AG10803 (cell line): ENCODE measurements at regions not wholly inside any gene's neighbourhood (a gene's known extent, or its start where the extent isn't known, plus 50 kb on each side); places are given as distances from the start of the nearest gene placed in this dataset.

Experiments used
- DNase-seq: peaks from one replicate; pipeline ENCODE4 v3.0.0; 2010; ENCODE audit warnings: low read depth
- H3K4me3 ChIP-seq: 2 replicates; pipeline ENCODE4 v1.5.1; 2011; ENCODE audit warnings: mild to moderate bottlenecking, low read length, control low read depth
- TF ChIP-seq, protein P1 (sequence below): conservative IDR thresholded peaks from 2 replicates; pipeline ENCODE4 v1.5.1; 2011; ENCODE audit warnings: mild to moderate bottlenecking, low read length, control low read depth, inconsistent platforms

- DNase-seq = no peak
- H3K4me3 ChIP-seq = no peak overlapping the region
- TF ChIP-seq, protein P1, sequence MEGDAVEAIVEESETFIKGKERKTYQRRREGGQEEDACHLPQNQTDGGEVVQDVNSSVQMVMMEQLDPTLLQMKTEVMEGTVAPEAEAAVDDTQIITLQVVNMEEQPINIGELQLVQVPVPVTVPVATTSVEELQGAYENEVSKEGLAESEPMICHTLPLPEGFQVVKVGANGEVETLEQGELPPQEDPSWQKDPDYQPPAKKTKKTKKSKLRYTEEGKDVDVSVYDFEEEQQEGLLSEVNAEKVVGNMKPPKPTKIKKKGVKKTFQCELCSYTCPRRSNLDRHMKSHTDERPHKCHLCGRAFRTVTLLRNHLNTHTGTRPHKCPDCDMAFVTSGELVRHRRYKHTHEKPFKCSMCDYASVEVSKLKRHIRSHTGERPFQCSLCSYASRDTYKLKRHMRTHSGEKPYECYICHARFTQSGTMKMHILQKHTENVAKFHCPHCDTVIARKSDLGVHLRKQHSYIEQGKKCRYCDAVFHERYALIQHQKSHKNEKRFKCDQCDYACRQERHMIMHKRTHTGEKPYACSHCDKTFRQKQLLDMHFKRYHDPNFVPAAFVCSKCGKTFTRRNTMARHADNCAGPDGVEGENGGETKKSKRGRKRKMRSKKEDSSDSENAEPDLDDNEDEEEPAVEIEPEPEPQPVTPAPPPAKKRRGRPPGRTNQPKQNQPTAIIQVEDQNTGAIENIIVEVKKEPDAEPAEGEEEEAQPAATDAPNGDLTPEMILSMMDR = no peak
These were observed 322.9 kb downstream of the NFIB start for GRCh38 chr9:13990994-13991393.

- TF ChIP-seq, protein P1 = no peak
- DNase-seq = no peak
These were observed 323.6 kb downstream of the NFIB start for GRCh38 chr9:13990331-13990730.

GRCh38 chr9:13988944-13989343, 325.0 kb downstream of the NFIB start:
- TF ChIP-seq, protein P1 = no peak
- H3K4me3 ChIP-seq = no peak overlapping the region
- DNase-seq = no peak

More at GRCh38 chr9:13990331-13990730, 323.6 kb downstream of the NFIB start:
- H3K4me3 ChIP-seq = no peak overlapping the region

DNA sequence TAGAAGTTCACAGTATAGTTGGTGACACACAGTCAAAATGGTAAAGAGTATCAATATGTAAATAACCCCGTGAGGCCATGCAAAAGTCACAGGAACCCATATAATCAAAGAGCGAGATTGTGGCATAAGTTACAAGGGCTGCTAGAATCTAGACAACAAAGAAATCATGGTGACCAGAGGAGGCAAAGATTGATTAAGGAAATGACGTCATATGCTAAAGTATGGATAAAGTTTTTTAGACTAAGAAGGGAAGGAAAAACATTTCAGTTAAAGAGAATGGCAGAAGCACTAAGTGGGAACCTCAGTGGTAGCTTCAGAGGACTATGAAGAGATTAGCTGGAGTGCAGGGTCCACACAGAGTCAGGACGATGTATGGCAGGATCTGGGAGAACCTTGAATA, 330.3 kb downstream of the NFIB start:
- no peak overlapping the region for H3K4me3 ChIP-seq
- TF ChIP-seq, protein P1 = no peak
- no peak for DNase-seq

- TF ChIP-seq, protein P1 = no peak
These were observed 334.0 kb downstream of the NFIB start for GRCh38 chr9:13979941-13980318.

DNA sequence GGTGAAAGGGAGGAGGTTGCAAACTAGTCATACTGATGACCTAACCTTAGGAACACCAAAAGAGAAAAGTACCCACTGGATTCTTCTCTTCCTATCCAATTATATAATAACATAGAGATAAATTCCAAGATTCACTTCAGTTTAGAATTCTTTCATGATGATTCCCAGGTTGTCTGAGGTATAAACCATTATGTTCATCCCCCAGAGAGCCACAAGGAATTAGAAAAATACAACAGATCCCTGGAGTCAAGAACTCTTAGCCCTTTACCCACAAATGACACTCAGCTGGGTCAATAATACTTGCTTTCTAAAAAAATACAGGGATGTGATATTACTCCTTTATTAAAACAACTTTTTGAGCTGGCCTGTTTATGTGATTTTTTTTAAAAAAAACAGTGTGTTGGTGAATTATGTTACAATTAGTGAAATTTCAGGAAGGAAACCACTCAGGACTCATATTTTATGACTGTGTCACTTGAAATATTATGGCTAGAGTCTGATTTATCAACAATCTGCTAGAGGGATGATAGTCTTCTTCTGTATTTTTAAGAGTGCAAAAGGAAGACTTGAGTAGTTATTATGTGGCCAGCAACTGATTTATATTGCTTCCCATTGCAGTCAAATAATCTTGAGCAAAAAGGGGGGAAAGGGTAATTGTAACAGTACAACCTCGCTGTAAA, 338.2 kb downstream of the NFIB start:
- TF ChIP-seq, protein P1 = no peak
- DNase-seq = no peak
- no peak overlapping the region for H3K4me3 ChIP-seq

More at GRCh38 chr9:13979941-13980318, 334.0 kb downstream of the NFIB start:
- H3K4me3 ChIP-seq = no peak overlapping the region
- no peak for DNase-seq

GRCh38 chr9:13974891-13975290, 339.1 kb downstream of the NFIB start:
- DNase-seq = no peak
- H3K4me3 ChIP-seq = no peak overlapping the region
- TF ChIP-seq, protein P1 = no peak
